T-helper 1 cell treated with Interleukin-12 subunit alpha and Interleukin-12 subunit beta and Interleukin-4 antibody, amounts not matched to agents 30 μg/mL and 1 μg/mL, for 36 hours (primary cell): ENCODE measurements at regions not wholly inside any gene's neighbourhood (a gene's known extent, or its start where the extent isn't known, plus 50 kb on each side); places are given as distances from the start of the nearest gene placed in this dataset.
"Not testable (repeated sequence)": the region's sequence is repeated elsewhere in the genome, so short reads cannot be mapped to it uniquely, and the experiment has no call there.

Experiments used
- H3K27ac Mint-ChIP-seq: one replicate; pipeline ENCODE4 v1.8.0; 2021; ENCODE audit warnings: mild to moderate bottlenecking, mixed read lengths
- H3K27me3 Mint-ChIP-seq: one replicate; pipeline ENCODE4 v1.8.0; 2021; ENCODE audit warnings: low read depth, mixed read lengths
- H3K36me3 Mint-ChIP-seq: one replicate; pipeline ENCODE4 v1.8.0; 2021; ENCODE audit warnings: low read depth, mixed read lengths
- H3K4me1 Mint-ChIP-seq: one replicate; pipeline ENCODE4 v1.8.0; 2021; ENCODE audit warnings: low read depth, mixed read lengths
- H3K4me3 Mint-ChIP-seq: one replicate; pipeline ENCODE4 v1.8.0; 2021; ENCODE audit warnings: mild to moderate bottlenecking, moderate library complexity, mixed read lengths
- H3K9me3 Mint-ChIP-seq: one replicate; pipeline ENCODE4 v1.8.0; 2021; ENCODE audit warnings: mixed read lengths

DNA sequence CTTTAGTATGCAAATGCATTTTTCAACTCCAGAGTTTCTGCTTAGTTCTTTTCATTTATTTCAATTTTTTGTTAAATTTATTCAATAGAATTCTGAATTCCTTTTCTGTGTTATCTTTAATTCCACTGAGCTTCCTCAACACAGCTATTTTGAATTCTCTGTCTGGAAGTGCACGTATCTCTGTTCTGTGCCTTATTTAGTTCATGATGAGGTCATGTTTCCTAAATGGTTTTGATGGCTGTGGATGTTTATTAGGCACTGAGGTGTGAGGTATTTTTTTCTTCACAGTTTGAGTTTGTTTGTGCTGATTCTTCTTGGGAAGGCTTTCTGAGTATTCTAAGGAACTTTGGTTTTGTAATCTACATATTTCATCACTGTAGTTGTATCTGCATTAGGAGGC, 2042.8 kb upstream of the RAG2 start:
- H3K4me1 Mint-ChIP-seq = no peaks in the 10 kb centered on the region
- H3K27ac Mint-ChIP-seq = no peak overlapping the region
- no peaks in the 10 kb centered on the region for H3K27me3 Mint-ChIP-seq
- peaks cover 17% of the 10 kb centered on the region for H3K9me3 Mint-ChIP-seq
- no peak overlapping the region for H3K4me3 Mint-ChIP-seq
- no peaks in the 10 kb centered on the region for H3K36me3 Mint-ChIP-seq

GRCh38 chr11:38612701-38613100, 2014.7 kb upstream of the RAG2 start:
- H3K27me3 Mint-ChIP-seq = no peaks in the 10 kb centered on the region
- no peaks in the 10 kb centered on the region for H3K36me3 Mint-ChIP-seq
- no peak overlapping the region for H3K4me3 Mint-ChIP-seq
- no peak overlapping the region for H3K27ac Mint-ChIP-seq
- no peaks in the 10 kb centered on the region for H3K4me1 Mint-ChIP-seq
- peaks cover 35% of the 10 kb centered on the region for H3K9me3 Mint-ChIP-seq

DNA sequence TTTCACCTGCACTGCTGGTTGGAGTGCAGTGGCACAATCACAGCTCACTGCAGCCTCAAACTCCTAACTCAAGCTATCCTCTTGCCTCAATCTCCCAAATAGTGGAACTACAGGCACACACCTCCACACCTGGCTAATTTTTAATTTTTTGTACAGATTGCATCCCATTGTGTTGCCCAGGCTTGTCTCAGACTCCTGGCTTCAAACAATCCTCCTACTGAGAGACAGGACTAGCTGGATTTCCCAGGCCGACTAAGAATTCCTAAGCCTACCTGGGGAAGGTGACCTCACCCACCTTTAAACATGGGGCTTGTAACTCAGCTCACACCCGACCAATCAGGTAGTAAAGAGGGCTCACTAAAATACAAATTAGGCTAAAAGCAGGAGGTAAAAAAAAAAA, 2003.3 kb upstream of the RAG2 start:
- H3K27me3 Mint-ChIP-seq, H3K27ac Mint-ChIP-seq, H3K4me1 Mint-ChIP-seq, H3K36me3 Mint-ChIP-seq, H3K4me3 Mint-ChIP-seq: not testable (repeated sequence)
- peaks cover 28% of the 10 kb centered on the region for H3K9me3 Mint-ChIP-seq

DNA sequence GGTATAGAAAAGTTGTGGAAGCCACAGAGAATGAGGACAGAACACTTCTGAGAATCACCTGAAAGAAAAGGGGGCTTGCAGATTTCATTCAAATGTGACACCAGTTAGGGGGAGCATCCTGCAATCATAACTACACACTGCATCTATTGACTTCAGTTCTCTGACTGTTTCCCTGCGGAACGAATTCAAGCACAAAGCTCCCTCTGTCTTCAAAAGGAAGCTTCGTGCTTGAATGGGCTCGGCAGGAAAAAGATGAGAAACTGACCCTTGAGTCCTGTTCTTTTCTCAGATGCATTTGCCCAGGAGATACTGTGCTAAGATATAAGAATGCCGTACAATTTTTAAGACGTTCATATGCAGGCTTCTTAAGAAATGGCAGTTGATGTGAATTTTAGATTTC, 2000.4 kb upstream of the RAG2 start:
- Mint-ChIP-seq H3K27ac (no peak overlapping the region), H3K9me3 (peaks cover 13% of the 10 kb centered on the region), H3K4me1 (no peaks in the 10 kb centered on the region), H3K4me3 (no peak overlapping the region), H3K36me3 (no peaks in the 10 kb centered on the region), H3K27me3 (no peaks in the 10 kb centered on the region)

DNA sequence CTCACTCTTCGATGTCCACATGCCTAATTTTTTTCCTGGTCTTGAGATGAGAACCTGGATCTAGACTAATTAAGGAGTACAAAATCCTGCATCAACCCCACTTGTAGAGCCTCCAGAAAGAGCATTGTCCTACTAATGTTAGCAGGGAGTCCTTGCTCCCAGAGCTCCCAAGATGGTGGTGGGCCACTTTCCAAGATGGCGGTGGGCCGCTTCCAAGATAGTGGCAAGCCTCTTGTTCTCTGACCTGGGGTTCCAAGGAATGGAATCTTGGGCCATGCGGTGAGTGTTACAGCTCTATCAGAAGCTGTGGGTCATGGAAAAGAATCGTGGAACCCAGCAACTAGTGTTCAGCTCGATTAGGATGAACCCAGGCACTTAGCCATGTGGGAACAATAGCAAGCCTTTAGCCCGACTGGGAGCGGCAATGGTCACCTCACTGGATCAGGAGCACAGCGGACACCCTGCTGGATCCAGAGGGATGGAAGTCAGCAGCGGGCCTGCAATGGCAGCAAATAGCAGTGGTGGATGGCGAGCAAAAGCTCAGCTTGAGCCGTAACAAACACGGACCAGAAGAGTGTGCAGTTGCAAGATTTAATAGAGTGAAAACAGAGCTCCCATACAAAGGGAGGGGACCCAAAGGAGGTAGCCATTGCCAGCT, 1997.5 kb upstream of the RAG2 start:
- H3K4me3 Mint-ChIP-seq, H3K36me3 Mint-ChIP-seq, H3K9me3 Mint-ChIP-seq, H3K27ac Mint-ChIP-seq, H3K27me3 Mint-ChIP-seq, H3K4me1 Mint-ChIP-seq: not testable (repeated sequence)

GRCh38 chr11:38594895-38595294, 1996.9 kb upstream of the RAG2 start:
- Mint-ChIP-seq H3K27me3 (no peaks in the 10 kb centered on the region), H3K27ac (no peak overlapping the region), H3K9me3 (no peaks in the 10 kb centered on the region), H3K4me3 (no peak overlapping the region), H3K4me1 (no peaks in the 10 kb centered on the region), H3K36me3 (no peaks in the 10 kb centered on the region)

- H3K9me3 Mint-ChIP-seq = no peaks in the 10 kb centered on the region
- no peak overlapping the region for H3K27ac Mint-ChIP-seq
- no peak overlapping the region for H3K4me3 Mint-ChIP-seq
- no peaks in the 10 kb centered on the region for H3K4me1 Mint-ChIP-seq
- H3K27me3 Mint-ChIP-seq = no peaks in the 10 kb centered on the region
- H3K36me3 Mint-ChIP-seq = no peaks in the 10 kb centered on the region
Measured at GRCh38 chr11:38593649-38594048, 1995.6 kb upstream of the RAG2 start.

DNA sequence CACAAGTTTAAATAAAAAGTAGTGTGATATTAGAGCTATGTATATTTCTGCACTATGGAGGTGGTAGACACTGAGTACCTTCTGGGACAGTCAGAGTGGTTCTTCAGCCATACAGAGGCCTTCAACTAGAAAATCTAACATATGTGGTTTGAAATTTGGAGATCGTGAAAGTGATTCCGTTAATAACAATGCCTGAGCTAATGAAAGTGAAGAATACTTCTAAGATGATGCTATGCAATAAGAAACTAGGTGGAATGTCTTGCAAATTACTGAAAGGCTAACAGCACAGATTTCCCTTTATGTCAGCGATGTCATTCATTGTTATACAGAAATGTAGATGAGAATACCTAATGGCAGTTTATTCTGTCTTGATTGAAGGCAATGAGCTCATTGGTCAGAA, 1984.7 kb upstream of the RAG2 start:
- Mint-ChIP-seq H3K36me3 (no peaks in the 10 kb centered on the region), H3K9me3 (peaks cover 18% of the 10 kb centered on the region), H3K27me3 (no peaks in the 10 kb centered on the region), H3K4me1 (no peaks in the 10 kb centered on the region), H3K27ac (no peak overlapping the region), H3K4me3 (no peak overlapping the region)

GRCh38 chr11:38582151-38582550, 1984.1 kb upstream of the RAG2 start:
- no peaks in the 10 kb centered on the region for H3K27me3 Mint-ChIP-seq
- H3K27ac Mint-ChIP-seq = no peak overlapping the region
- peaks cover 24% of the 10 kb centered on the region for H3K9me3 Mint-ChIP-seq
- H3K36me3 Mint-ChIP-seq = no peaks in the 10 kb centered on the region
- H3K4me1 Mint-ChIP-seq = no peaks in the 10 kb centered on the region
- no peak overlapping the region for H3K4me3 Mint-ChIP-seq

- no peaks in the 10 kb centered on the region for H3K27me3 Mint-ChIP-seq
- no peaks in the 10 kb centered on the region for H3K36me3 Mint-ChIP-seq
- no peak overlapping the region for H3K27ac Mint-ChIP-seq
- H3K4me3 Mint-ChIP-seq = no peak overlapping the region
- H3K4me1 Mint-ChIP-seq = no peaks in the 10 kb centered on the region
- peaks cover 25% of the 10 kb centered on the region for H3K9me3 Mint-ChIP-seq
Measured at GRCh38 chr11:38577769-38578168, 1979.7 kb upstream of the RAG2 start.

GRCh38 chr11:38562562-38562961, 1964.5 kb upstream of the RAG2 start:
- Mint-ChIP-seq H3K9me3 (no peaks in the 10 kb centered on the region), H3K4me3 (no peak overlapping the region), H3K36me3 (no peaks in the 10 kb centered on the region), H3K4me1 (no peaks in the 10 kb centered on the region), H3K27me3 (no peaks in the 10 kb centered on the region), H3K27ac (no peak overlapping the region)

DNA sequence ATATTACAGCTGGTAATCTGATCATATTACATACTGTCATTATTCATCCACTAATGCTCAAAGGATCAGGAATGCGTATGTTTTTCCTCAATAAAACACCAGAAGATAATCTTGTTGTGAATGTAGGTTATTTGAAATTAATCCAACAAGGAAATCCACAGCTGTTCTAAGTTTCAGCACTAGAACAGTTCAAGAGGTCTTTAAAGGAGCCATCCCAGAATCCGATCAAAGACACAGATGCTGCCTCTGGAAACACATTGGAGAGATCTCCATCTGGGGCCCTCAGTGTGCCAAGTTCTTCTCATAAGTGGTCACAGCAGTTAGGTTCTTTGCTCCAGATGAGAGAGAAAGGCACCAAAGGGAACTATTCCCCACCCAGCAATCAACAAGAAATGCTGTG, 1955.1 kb upstream of the RAG2 start:
- Mint-ChIP-seq H3K27me3 (no peaks in the 10 kb centered on the region), H3K4me1 (no peaks in the 10 kb centered on the region), H3K36me3 (no peaks in the 10 kb centered on the region), H3K4me3 (no peak overlapping the region), H3K9me3 (peaks cover 3% of the 10 kb centered on the region), H3K27ac (no peak overlapping the region)

- H3K36me3 Mint-ChIP-seq = no peaks in the 10 kb centered on the region
- H3K27me3 Mint-ChIP-seq = no peaks in the 10 kb centered on the region
- H3K27ac Mint-ChIP-seq = no peak overlapping the region
- H3K4me1 Mint-ChIP-seq = no peaks in the 10 kb centered on the region
- H3K9me3 Mint-ChIP-seq = peaks cover 20% of the 10 kb centered on the region
- no peak overlapping the region for H3K4me3 Mint-ChIP-seq
Measured at GRCh38 chr11:38547462-38547861, 1949.4 kb upstream of the RAG2 start.

DNA sequence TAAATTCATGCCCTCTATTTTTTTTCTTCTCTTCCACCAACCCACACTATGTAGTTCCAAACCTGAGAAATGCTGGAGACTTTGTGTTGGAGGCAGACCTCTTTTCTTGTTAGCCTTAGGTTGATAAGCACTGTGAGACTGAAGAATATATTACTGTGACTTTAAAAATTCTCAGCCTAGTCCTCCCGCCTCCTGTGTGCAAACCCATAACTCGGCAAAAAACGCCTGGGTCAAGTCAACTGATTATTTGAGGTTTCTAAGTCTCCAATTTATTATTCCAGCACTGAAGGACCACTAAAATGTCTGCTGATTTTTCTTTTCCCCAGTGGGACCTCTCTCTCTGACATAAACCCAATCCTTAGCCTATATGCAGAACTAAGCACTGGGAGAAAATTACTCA, 1946.0 kb upstream of the RAG2 start:
- Mint-ChIP-seq H3K4me3 (no peak overlapping the region), H3K4me1 (no peaks in the 10 kb centered on the region), H3K9me3 (peaks cover 21% of the 10 kb centered on the region), H3K27me3 (no peaks in the 10 kb centered on the region), H3K27ac (no peak overlapping the region), H3K36me3 (no peaks in the 10 kb centered on the region)

DNA sequence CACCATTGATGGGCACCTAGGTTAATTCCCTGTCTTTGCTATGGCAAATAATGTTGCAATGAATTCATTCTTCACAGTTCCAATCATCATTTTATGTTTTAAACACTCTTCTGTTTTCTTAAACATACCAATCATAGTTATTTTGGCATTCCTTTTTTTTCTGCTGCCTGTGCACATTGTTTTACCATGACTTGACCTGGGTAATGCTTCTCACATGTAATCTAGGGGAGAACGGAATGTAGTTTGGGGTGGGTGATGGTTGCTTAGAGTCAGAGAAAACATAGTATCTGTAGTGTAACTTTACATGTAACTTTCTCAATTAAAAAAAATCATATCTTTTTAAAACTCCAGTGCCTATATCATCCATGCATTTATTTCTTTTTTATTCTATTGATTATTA, 1945.3 kb upstream of the RAG2 start:
- Mint-ChIP-seq H3K27ac (no peak overlapping the region), H3K9me3 (peaks cover 21% of the 10 kb centered on the region)

More for the DNA sequence above, 1945.3 kb upstream of the RAG2 start:
- no peaks in the 10 kb centered on the region for H3K36me3 Mint-ChIP-seq
- no peaks in the 10 kb centered on the region for H3K27me3 Mint-ChIP-seq
- no peaks in the 10 kb centered on the region for H3K4me1 Mint-ChIP-seq
- no peak overlapping the region for H3K4me3 Mint-ChIP-seq
